ENCODE measurements at regions not wholly inside any gene's neighbourhood (a gene's known extent, or its start where the extent isn't known, plus 50 kb on each side); places are given as distances from the start of the nearest gene placed in this dataset.

DNA sequence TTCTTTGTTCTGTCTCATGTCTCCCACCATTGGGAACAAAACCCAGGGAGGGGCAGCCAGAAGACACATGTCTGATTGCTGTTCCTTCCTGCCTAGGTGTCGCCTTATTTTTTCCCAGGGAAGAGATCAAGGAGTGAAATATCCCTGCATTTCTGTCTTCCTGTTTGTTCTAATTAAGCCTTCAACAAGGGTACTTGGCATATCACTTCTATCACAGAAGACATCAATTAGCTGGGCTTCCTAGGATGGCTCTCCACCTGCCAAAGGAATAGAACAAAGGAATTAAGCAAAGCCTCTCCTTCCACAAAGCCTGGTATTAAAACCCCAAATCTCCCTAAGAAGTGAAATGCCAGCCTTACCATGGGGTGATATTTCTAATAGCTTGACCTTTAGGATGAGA, 299.5 kb upstream of the CD180 start:
- TF ChIP-seq, protein P1, sequence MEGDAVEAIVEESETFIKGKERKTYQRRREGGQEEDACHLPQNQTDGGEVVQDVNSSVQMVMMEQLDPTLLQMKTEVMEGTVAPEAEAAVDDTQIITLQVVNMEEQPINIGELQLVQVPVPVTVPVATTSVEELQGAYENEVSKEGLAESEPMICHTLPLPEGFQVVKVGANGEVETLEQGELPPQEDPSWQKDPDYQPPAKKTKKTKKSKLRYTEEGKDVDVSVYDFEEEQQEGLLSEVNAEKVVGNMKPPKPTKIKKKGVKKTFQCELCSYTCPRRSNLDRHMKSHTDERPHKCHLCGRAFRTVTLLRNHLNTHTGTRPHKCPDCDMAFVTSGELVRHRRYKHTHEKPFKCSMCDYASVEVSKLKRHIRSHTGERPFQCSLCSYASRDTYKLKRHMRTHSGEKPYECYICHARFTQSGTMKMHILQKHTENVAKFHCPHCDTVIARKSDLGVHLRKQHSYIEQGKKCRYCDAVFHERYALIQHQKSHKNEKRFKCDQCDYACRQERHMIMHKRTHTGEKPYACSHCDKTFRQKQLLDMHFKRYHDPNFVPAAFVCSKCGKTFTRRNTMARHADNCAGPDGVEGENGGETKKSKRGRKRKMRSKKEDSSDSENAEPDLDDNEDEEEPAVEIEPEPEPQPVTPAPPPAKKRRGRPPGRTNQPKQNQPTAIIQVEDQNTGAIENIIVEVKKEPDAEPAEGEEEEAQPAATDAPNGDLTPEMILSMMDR (IDR thresholded peaks at IDR 0.05; ENCODE audit: unreplicated experiment in 3 of 3) = no peak
- Mint-ChIP-seq H3K36me3 (ENCODE audit: low read depth) (peaks cover 10% of the 10 kb centered on the region), H3K27me3 (ENCODE audit: low read depth) (no peaks in the 10 kb centered on the region), H3K9me3 (peaks cover 15% of the 10 kb centered on the region), H3K4me1 (peaks cover 44% of the 10 kb centered on the region), H3K27ac (peak overlapping the region in 2 of 3 experiments; percentile 32 to 90), H3K4me3 (no peak overlapping the region)

DNA sequence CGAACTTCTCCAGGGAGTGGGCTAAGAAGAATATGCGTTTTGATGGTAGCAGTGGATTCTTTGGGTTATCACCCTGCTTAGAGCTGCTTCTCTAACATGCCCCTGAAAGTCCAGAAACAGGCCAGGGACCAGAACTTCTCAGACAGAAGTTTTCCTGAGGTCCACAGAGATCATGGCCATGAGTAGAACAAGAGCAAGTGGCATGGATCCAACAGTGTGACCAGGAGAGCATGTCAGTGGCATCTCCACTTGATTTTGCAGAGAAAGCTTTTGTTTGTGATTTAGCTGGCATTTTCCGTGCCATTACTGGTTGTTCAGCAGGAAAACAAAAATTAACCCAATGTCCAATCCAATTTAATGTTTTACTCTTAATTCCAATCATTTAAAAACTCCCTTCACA, 298.5 kb upstream of the CD180 start:
- no peak overlapping the region for H3K4me3 Mint-ChIP-seq
- H3K27me3 Mint-ChIP-seq (ENCODE audit: low read depth) = no peaks in the 10 kb centered on the region
- H3K4me1 Mint-ChIP-seq = peaks cover 47% of the 10 kb centered on the region
- H3K9me3 Mint-ChIP-seq = peaks cover 9% of the 10 kb centered on the region
- peak overlapping the region; percentile 51 to 90 (median 65) for H3K27ac Mint-ChIP-seq
- peaks cover 4% of the 10 kb centered on the region for H3K36me3 Mint-ChIP-seq (ENCODE audit: low read depth)
- TF ChIP-seq, protein P1 (IDR thresholded peaks at IDR 0.05; ENCODE audit: unreplicated experiment in 3 of 3) = no peak

DNA sequence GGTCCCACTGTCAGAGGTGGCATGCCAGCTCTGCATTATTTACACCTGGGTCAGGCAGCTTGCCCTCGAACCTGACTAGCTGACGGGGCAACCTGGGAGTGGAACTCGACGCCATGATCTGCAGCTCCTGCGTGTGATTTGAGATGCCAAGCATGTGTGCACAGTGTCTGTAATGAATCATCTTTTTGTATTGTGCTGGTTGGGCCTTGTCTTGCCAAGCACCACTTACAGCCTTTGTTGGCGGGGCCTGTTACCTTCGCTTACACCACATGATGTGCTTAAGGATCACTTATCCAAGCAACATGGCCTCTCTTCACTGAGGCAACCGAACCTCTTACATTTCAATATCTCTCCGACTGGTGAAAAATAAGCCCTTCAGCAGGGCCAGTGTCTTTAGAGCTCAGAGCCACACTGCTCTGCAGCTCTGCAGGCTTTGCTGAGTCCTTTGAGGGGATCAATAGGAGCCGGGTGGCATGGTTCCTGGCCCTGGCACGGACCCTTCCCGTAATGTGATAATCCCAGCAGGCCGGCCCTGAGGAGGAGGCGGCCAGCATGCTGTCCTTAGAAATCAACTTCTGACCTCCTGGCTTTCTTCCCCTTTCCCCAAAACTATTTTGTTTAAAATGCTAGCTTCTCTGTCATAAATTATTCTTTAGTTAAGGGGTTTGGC, 297.7 kb upstream of the CD180 start:
- H3K4me1 Mint-ChIP-seq = peaks cover 47% of the 10 kb centered on the region
- no peaks in the 10 kb centered on the region for H3K36me3 Mint-ChIP-seq (ENCODE audit: low read depth)
- no peaks in the 10 kb centered on the region for H3K27me3 Mint-ChIP-seq (ENCODE audit: low read depth)
- H3K4me3 Mint-ChIP-seq = peak overlapping the region in 1 of 3 experiments; percentile 5
- H3K9me3 Mint-ChIP-seq = peaks cover 1% of the 10 kb centered on the region
- H3K27ac Mint-ChIP-seq = peak overlapping the region; percentile 51 to 90 (median 65)
- TF ChIP-seq, protein P1 (IDR thresholded peaks at IDR 0.05; ENCODE audit: unreplicated experiment in 3 of 3) = no peak

DNA sequence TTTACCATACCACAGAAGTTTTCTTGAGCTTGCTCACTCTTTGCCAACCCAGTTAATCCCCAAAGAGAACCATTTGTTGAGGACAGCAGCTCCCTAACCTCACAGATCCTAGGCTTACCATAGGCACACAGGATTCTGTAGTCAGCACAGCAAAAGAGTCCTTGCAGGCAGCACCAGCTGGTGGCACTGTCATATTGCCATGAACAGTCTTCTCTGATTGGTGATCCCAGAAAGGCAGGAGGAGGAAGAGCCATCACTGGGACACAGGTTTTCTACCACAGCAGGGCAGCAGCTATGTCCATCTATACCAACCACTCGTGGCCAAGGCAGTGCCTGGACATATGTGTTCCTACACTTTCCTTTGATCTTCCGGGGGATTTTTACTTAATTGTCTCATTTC, 297.1 kb upstream of the CD180 start:
- no peaks in the 10 kb centered on the region for H3K27me3 Mint-ChIP-seq (ENCODE audit: low read depth)
- no peaks in the 10 kb centered on the region for H3K9me3 Mint-ChIP-seq
- H3K4me1 Mint-ChIP-seq = peaks cover 47% of the 10 kb centered on the region
- H3K36me3 Mint-ChIP-seq (ENCODE audit: low read depth) = no peaks in the 10 kb centered on the region
- TF ChIP-seq, protein P1 (IDR thresholded peaks at IDR 0.05; ENCODE audit: unreplicated experiment in 3 of 3) = peak in 1 of 3 experiments; percentile 29
- peak overlapping the region in 1 of 3 experiments; percentile 5 for H3K4me3 Mint-ChIP-seq
- H3K27ac Mint-ChIP-seq = peak overlapping the region; percentile 6 to 90 (median 65)

DNA sequence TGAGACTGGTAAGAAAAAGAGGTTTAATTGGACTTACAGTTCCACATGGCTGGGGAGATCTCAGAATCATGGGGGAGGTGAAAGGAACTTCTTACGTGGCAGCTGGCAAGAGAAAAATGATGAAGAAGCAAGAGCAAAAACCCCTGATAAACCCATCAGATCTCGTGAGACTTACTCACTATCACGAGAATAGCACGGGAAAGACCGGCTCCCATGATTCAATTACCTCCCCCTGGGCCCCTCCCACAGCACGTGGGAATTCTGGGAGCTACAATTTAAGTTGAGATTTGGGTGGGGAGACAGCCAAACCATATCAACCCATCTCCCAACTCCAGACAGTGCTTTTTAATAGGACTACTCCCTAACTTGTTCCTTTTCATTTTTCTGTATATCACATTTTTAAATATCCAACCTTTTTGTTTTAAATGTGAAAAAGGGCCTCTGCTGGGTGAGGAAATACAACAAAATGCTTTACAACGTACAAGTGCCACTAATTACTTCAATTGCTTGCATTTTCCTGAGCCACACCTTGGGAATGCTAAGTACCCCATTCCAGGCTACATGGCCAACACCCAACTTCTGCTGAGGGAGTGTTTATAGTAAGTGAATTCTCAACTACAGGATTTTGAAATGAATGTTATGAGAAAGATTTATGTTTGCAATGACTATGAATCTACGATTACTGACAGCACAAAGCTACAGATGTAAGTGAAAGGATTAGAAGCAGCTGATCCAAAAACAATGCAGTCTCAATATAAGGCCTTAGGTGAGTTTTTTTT, 294.1 kb upstream of the CD180 start:
- Mint-ChIP-seq H3K4me3 (no peak overlapping the region), H3K27ac (peak overlapping the region in 2 of 3 experiments; percentile 16 to 28), H3K27me3 (ENCODE audit: low read depth) (no peaks in the 10 kb centered on the region), H3K4me1 (peaks cover 41% of the 10 kb centered on the region), H3K36me3 (ENCODE audit: low read depth) (peaks cover 4% of the 10 kb centered on the region), H3K9me3 (peaks cover under 1% of the 10 kb centered on the region)
- TF ChIP-seq, protein P1 (IDR thresholded peaks at IDR 0.05; ENCODE audit: unreplicated experiment in 3 of 3) = no peak

Measured in nephron (organoid).